GM19023 (cell line): ENCODE measurements at regions not wholly inside any gene's neighbourhood (a gene's known extent, or its start where the extent isn't known, plus 50 kb on each side); places are given as distances from the start of the nearest gene placed in this dataset.
"Not testable (repeated sequence)": the region's sequence is repeated elsewhere in the genome, so short reads cannot be mapped to it uniquely, and the experiment has no call there.

Experiments used
- ATAC-seq: cut with Tn5 transposase; IDR thresholded peaks from one replicate; pipeline ENCODE4 v1.9.1; 2021; ENCODE audit warnings: mild to moderate bottlenecking, moderate library complexity; ENCODE audit not compliant: unreplicated experiment

DNA sequence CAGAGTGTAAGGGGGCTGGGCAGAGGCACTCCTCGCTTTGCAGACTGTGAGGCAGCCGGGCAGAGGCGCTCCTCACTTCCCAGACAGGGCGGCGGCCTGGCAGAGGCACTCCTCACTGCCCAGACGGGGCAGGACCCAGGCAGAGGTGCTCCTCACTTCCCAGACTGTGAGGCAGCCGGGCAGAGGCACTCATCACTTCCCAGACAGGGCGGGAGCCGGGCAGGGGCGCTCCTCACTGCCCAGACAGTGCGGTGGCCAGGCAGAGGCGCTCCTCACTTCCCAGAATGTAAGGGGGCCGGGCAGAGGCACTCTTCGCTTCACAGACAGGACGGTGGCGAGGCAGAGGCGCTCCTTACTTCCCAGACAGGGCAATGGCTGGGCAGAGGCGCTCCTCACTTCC is 442.5 kb downstream of the SPATA31D1 start:
- ATAC-seq, result no peak

DNA sequence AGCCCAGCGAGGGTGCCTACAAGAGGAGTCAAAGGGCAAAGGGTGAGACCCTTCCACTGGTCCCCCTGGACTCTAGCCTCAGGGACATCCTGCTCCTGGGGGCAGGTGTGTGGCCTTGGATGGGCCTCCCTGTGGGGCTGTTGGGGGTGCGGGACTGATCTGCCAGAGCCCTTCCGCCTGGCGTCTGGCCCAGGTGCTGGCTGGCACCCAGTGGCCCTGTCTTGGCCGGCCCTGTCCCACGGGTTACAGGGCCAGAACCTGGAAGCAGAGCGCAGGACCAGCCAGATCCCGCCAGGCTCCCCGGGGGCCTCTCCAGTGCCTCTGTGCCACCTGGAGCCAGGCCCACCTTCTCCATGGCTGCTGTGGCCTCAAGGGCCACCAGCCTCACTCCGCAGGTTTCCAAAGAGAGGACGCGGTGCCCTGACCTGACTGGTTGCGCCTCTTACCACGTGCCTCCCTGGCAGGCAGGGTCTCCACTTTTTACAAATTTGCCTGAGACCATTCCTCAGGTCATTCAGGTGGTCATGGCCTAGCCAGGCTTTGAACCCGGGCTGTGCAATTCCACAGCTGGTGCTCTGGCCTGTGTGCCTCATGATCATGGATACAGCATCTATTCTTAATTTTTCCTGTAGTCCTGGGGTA is 444.8 kb downstream of the SPATA31D1 start:
- not testable (repeated sequence) for ATAC-seq

DNA sequence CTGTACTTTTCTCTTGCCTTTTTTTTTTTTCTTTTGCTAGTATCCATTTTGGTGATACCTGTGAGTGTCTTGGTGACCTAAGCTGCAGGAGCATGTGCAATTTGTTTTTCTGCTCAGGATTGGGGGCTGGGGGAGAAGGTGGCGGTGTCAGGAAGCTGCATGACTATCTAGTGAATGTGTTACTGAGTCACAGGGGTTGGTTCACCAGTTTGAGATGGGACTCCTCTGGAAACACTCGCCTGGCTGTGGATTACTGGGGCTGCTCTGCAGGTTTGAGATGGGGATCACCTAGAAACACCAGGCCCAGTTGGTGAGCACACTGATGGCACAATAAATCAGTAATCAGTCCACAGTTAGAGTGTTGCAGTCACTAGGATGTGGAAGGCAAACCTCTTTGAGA is 447.9 kb downstream of the SPATA31D1 start:
- ATAC-seq, result no peak

DNA sequence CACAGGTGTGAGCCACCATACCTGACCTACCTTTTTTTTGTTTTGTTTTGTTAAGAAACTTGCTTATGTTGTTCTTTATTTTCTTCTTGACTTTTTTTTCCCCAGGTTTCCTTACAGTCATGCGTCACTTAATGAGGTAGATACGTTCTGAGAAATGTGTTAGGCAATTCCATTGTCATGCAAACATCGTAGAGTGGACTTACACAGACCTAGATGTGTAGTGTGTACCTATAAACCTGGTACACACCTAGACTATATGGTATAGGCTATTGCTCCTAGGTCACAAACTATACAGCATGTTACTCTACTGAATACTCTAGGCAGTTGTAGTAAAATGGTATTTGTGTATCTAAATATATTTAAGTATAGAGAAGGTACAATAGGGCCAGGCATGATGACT is 448.6 kb downstream of the SPATA31D1 start:
- ATAC-seq, result not testable (repeated sequence)

DNA sequence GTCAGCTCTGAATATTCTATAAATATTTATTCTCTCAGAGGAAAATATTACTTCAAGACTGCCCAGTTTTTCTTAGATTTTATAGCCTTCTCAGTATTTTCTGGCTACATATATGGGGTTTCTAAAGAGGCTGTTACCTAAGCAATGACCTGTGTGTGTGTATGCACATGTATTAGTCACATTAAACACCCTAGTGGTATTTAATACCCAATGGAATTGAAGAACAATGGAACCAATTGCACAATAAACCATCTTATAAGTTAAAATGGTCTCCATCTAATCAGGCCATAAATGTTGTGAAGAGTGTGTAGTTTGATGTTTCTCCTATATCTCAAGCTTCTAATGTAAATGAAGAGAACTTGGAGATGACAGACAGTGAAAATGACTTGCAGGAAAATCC is 450.0 kb downstream of the SPATA31D1 start:
- ATAC-seq, result no peak

DNA sequence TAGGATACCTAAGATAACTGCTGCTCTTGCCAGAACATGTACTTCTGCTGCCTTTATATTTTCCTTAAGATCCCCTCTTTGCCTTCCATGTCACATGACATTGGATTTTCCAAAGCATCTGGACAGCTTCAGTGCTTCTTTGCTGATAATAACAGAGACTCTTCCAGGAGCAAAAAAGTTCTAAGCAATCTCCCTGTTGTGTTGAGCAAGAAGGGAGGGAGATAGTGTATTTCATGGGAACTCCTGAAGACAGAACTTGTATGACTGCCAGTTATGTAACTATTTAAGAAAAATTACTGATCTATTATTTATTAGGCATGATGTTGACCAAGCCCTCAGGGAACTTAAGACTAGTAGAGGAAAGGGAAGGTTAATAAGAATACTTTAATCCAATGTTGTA is 454.7 kb downstream of the SPATA31D1 start:
- ATAC-seq, result no peak

DNA sequence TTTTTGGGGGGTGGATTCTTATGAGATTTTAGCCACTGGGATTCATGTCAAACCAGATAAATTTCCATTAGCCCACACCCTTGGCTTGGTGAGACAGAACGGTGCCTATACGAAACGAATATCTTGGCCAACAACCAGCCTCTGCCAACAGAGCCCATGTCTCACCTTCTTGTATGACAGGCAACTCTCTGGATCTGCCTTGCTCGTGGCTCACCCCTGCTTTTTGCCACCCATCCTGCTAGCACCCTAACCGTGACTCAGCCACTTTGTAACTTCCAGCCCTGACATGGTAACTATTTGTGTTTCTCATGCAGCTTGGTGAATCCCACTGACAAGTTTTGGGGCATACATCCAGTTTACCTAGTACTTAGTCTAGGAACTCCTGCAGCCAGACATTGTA is 457.0 kb downstream of the SPATA31D1 start:
- no peak for ATAC-seq

DNA sequence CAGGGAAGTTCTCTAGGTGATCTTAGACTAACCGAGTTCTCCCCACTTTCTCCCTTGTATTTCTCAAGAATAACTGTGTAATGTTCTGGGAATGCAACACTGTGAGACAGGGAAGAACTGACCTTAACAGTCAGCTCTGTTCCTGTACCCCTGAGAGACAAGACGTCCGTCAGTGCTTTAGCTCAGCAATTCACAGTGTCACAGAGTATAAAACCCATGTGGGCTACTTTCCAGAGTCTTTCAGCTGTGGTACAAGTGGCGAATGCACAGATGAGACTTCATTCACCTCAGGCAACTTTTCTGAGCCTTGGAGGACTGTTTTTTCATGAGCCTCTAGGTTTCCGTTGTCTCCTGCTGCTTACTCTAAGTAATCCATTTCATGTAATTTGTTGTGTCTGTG is 458.8 kb downstream of the SPATA31D1 start:
- no peak for ATAC-seq

DNA sequence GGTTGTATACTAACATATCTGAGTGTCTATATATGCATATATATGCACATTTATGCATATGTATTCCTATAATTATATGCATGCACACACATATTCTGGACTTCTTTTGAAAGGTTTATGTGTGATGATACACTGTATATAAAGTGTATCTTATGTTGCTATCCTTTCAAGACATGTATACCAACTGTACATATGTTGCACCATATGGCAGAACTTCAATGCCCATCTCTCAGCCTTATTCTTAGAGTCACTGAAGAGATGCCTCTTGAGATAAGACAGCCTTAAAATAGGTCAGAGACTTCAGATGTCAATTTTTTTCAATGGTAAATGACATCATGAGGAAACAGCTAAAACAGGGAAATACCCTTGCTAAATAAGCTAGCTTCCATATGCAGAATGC is 461.4 kb downstream of the SPATA31D1 start:
- no peak for ATAC-seq

DNA sequence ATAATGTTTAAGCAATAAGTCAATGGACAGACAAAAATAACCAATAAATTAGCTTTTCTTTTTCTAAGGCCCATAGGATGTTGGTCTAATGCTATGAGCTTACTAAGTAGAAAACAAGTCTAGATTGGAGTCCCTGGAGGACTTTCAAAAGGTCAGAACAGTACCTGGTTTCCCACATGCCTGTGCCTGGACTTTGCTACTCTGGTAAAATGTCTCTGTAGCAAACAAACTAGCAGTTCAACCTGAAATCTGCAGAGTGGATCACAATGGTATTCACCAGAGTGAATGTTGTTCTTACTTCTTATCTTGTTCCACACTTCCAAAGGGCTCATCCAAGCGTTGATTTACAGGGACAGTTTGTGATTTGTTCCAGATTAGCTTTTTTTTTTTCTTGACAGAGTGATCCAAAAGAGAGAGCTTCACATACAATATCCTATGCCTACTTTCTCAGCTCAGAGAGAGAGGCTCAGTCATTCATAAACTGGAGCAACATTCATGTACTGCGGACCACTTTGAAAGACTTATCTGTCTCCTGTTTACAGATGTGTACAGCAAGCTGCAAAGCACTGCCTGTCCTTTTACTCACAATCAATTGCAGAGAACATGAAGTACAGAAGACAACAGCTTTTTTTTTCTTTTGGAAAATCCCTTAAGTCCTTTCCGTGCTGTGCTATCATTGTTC is 466.1 kb downstream of the SPATA31D1 start:
- no peak for ATAC-seq

DNA sequence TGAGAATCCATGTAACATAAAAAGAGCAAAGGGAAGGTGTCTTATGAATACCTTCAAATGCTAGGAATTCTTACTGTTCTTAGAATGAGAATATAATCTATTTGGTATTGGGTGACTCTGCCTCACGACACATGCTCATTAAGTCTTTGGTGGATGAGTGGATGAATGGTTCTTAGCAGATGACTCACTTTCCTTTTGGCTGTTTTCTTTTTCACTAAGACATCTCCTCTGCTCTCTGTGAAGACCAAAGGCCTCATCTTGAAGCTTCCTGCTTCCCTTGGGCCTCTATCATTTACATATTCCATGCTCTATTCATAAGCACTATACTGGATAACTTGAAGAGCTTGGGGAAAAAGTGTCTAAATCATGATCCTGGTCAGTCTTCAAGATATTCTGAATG is 468.1 kb downstream of the SPATA31D1 start:
- ATAC-seq, result no peak

DNA sequence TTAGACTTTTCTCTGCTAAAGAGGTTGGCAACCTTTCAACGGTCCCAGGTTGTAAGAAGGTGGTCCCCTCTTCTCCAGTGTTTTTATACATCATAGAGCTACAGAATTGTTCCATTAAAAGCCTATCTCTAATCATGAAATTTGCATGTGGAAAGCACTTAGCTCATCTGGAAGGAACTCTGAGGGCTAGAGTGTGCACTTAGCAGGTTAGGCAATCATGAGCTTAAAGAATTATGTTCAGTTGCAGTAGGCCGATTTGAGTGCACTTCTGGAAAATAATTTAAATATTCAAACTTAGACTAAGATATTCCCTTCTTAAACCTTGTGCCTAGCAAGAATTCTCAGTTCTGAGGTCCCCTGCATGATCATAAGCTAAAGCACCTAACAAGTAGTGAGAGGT is 468.7 kb downstream of the SPATA31D1 start:
- no peak for ATAC-seq

DNA sequence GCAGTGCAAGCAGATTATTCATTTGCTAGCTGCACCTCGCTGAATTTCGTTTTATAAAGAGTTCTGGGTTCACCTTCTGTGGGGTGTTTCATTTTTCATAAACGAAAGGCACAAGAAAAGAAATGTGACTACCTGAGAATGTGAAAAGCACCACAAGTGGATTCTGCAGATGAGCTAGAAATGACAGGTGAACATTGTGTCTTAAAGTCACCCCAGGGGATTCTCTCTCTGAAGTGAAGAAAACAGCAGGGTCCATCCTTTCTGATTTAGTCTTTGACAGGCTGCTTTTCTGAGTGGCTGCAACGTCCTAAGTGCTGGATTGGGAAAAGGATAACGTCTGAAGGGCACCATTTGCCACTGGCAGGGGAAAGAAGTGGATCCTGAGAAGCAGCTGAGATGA is 469.3 kb downstream of the SPATA31D1 start:
- ATAC-seq, result no peak

DNA sequence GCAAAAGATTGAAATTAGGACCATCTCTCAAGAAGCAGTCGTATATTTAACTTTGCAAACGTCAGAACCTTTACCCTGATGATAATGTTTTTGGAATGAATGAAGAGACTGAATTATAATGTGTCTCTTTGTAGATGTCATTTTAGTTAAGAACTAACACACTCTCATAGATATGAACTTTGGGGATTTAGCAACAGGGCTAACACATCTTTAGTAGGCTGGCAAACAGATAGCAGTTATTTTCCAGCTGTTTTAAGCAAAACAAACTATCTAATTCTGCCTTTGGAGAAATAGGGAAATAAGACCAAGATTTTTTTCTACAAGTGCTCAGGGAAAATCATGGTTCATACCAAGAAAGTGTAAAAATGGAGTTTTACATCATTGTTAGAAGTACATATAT is 469.7 kb downstream of the SPATA31D1 start:
- ATAC-seq, result no peak

DNA sequence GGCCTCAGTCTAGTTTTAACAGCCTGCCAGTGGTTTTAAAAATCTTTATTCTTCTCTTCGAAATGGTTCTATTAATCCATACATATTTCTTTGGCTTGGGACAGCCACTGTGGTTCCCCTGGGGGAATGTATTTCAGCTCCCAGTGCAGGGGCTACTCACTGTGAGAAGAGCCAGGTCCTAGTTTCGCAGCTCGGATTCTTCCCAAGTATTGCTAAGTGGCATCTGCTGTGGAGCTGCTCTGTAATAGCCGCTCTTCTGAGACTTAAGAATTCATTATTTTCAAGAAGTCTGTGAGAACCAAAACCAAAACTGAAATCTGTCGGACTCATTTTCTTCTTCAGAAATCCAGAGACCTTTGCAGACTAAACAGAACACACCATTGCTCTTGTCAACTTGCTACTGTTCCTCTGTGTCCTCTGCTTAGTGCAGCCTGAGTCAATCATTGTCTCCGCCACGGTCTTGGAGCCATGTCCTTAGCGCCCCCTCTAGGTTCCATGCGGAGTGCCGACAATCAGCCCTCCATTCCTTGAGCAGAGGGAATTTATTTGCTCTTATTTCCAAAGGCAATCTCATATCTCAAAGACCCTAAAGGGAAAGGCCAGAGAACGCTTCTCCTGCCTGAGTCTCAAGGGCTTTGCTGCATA is 478.2 kb downstream of the SPATA31D1 start:
- no peak for ATAC-seq

DNA sequence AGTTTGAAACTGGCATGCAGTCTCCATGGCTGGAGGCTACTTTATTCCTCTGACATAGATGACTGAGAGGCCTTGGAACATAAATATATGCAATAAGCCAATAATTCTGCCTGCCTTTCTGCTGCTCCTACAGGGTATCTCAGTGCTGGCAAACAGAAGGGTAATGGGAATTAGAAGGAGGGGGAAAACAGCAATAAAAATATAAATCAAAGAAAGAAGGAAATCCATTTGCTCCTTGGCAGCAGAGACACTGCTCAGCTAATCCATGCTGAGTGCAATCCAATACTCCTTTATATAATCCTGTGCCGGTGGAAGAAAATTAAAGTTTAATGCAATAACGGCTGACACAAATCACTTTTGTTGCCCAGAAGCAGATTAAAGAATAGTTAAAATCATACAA is 478.9 kb downstream of the SPATA31D1 start:
- no peak for ATAC-seq

DNA sequence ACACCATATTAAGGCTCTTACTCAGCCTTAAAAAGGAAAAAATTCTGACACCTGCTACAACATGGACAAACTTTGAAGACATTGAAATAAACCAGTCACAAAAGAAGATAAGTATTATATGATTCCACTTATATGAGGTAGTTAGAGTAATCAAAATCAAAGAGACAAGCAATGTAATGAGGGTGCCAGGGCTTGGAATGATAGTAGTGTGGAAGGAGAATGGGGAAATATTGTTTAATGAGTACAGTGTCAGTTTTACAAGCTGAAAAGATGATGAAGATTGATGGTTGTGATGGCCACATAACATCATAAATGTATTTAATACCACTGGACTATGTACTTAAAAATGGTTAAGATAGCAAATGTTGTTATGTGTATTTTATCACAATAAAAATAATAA is 485.7 kb downstream of the SPATA31D1 start:
- no peak for ATAC-seq

DNA sequence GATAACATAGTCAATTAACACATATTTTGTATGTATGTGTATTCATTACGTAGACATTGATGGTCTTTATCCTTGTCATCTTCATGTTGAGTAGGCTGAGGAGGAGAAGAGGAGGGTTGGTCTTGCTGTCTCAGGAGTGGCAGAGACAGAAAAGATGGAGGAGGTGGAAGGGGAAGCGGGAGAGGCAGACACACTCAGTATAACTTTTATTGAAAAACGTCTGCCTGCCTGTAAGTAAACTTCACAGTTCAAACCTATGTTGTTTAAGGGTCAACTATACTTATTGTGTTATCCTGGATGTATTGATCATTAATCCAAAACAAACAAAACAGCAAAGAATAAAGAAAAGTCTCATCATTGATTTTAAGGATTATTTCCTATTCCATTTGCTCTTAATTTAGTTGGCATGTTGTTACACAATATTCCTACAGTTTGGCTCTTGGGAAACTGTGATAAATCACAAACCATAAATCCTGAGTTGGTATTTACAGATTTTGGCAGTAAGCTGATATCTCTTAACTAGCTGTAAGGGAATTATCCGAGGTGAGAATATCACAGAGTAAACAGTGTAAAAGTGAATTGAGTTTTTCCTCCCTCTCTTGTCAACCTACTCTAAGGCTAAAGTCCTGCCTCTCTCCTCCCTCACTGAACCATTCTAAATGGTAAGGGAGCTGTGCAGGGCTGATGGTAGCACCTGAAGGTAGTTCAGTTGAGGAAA is 487.2 kb downstream of the SPATA31D1 start:
- no peak for ATAC-seq

DNA sequence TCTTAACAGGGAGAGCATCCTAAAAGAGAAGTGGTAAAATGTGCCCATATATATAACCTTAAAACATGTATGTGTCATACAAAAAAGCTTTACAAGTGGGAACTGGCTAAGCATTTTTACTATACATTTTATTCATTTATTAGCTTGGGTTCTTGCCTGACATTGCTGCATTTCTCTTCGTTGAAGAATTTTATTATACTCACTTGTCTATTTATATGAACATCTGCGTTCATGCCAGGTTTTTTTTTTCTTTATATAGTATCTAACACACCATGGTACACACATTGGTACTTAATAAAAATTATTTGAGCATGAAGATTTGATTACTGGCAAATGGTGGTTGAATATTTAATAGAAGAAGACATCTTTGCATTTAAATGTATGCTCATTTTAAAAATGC is 492.3 kb downstream of the SPATA31D1 start:
- no peak for ATAC-seq

DNA sequence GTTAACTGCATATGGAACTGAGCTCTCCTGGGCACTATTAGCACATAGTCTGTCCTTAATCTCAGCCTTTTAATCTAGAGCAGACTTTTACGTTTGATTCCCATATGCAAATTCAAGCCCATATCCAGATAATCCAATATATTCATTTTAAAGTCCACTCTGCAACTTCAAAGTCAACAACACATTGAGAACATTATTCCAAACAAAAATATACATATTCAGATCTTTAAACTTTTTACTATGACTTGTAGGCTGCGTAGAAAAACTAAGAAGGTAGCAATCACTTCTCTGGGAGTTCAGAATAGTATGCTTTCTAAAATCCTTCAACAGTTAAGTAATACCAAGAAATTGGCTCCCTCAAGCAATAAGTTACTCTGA is 499.4 kb downstream of the SPATA31D1 start:
- ATAC-seq, result no peak

DNA sequence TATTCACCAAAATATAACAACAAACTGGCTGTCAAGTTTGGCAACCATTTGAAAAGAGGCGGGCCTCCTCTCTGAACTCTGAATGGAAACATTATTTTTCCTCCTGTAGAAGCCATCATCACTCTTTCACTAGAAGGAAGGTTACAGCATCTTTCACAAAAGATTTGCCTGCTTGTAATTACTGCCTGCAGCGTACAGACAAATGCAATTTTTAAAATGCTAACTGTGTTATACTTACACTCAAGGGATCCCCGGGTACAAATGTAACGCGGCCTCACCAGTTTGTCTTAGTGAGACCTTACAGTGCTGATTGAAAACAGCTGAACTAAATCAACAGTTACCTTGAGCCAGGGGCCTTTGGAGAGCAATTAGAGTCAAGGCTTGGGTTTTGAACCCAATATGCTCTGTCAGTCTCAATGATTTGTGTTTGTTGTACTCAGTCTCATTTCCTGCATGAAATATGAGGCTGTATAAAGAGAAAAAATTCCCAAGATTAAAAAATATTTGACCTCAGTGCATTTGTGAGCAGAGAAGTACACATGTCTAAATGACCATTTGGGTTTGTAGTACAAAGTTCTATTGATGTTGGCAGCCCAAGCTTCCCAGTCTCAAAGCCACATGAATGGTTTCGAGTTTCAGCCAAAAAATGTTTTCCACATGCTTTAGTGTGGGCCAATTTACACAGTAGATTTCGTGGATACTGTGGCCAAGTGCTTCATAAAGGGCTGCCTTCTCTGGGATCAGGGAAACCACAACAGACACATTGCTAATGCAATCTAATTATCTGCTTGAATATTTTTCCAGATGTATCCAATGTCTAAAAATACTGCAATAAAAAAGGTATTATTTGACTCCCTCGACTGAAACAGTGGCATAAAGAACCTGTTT is 500.0 kb downstream of the SPATA31D1 start:
- no peak for ATAC-seq
